Body of pancreas (tissue), 4 donors: ENCODE measurements at regions not wholly inside any gene's neighbourhood (a gene's known extent, or its start where the extent isn't known, plus 50 kb on each side); places are given as distances from the start of the nearest gene placed in this dataset.

ENCODE experiments used
- ATAC-seq: fragments of 150-250 bp; one replicate; pipeline ENCODE4 v1.9.1; 2016
- DNase-seq, 4 donors: peaks; one replicate each; pipeline ENCODE4 v3.0.0-alpha.2; 2019
- H3K27ac ChIP-seq, 4 donors: fragments of 200-600 bp; sonication (generic); 1 replicate in 3 of 4; 2 replicates in 1 of 4; pipeline versions ENCODE4 v1.5.1 to v1.6.1; 2016 to 2019; ENCODE audit warnings: mild to moderate bottlenecking in 1 of 4, mixed read lengths in 1 of 4, moderate library complexity in 1 of 4
- H3K27me3 ChIP-seq, 2 donors: fragments of 200-600 bp; sonication (generic); one replicate each; pipeline ENCODE4 v1.6.0; 2016; ENCODE audit warnings: mild to moderate bottlenecking in 1 of 2
- H3K36me3 ChIP-seq, 2 donors: fragments of 200-600 bp; sonication (generic); replicated peaks in 1 of 2; 2 replicates each; pipeline ENCODE4 v1.5.1; 2016; ENCODE audit warnings: low read depth in 2 of 2; ENCODE audit not compliant: insufficient read depth in 1 of 2
- H3K4me1 ChIP-seq: fragments of 200-600 bp; sonication (generic); one replicate; pipeline ENCODE4 v1.6.0; 2016
- H3K4me3 ChIP-seq, 2 donors: fragments of 200-600 bp; sonication (generic); 1 replicate in 1 of 2; 2 replicates in 1 of 2; pipeline ENCODE4 v1.5.1; 2016 to 2019
- H3K9me3 ChIP-seq, 3 donors: fragments of 200-600 bp; sonication (generic); 1 replicate in 2 of 3; 2 replicates in 1 of 3; pipeline ENCODE4 v1.5.1; 2016
- POLR2A ChIP-seq, 3 donors: fragments of 450-650 bp; IDR thresholded peaks; one replicate each; pipeline ENCODE4 v1.6.1; 2016; ENCODE audit warnings: antibody characterized with exemption in 3 of 3, mild to moderate bottlenecking in 2 of 3
- WGBS, 2 donors: methylation state at CpG; one replicate each; pipeline ENCODE4 v1.1.5; 2017; 5-methylcytosine and 5-hydroxymethylcytosine counted together
- intact Hi-C: fragments of 100-400 bp; cut with DNase I; formaldehyde crosslinking; loops from one replicate; pipeline ENCODE4 v1.15.1; 2023
- TF ChIP-seq, protein P1 (sequence below), 7 experiments: fragments of 450-650 bp in 4 of 7; fragments of 200-600 bp in 3 of 7; sonication (generic) in 3 of 7; IDR thresholded peaks; one replicate each; pipeline ENCODE4 v1.5.1; 2016 to 2019; ENCODE audit warnings: antibody characterized with exemption in 7 of 7

DNA sequence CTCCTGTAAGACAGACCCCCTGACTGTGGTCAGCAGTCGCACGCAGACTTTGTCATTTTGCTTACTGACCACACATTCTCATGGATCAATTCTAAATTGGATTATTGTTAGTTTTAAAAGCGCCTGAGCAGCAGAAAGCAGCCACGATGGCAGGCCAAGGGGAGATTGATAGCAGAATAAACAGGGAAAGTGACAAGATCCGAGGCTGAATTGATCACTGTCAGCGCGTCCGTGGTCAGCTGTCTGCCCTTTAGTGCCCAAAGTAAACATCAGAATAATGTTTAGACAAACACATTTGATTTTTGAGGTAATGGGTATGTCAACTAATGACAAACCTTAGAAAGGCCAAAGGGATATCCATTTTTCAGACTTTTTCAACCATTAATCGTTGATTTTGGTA is 426.8 kb downstream of the SETD4 start:
- no peaks in the 10 kb centered on the region for H3K4me1 ChIP-seq
- H3K36me3 ChIP-seq, result no peaks in the 10 kb centered on the region
- TF ChIP-seq POLR2A (IDR thresholded peaks at IDR 0.05), result no peak
- TF ChIP-seq, protein P1, sequence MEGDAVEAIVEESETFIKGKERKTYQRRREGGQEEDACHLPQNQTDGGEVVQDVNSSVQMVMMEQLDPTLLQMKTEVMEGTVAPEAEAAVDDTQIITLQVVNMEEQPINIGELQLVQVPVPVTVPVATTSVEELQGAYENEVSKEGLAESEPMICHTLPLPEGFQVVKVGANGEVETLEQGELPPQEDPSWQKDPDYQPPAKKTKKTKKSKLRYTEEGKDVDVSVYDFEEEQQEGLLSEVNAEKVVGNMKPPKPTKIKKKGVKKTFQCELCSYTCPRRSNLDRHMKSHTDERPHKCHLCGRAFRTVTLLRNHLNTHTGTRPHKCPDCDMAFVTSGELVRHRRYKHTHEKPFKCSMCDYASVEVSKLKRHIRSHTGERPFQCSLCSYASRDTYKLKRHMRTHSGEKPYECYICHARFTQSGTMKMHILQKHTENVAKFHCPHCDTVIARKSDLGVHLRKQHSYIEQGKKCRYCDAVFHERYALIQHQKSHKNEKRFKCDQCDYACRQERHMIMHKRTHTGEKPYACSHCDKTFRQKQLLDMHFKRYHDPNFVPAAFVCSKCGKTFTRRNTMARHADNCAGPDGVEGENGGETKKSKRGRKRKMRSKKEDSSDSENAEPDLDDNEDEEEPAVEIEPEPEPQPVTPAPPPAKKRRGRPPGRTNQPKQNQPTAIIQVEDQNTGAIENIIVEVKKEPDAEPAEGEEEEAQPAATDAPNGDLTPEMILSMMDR (IDR thresholded peaks at IDR 0.05), result no peak
- ATAC-seq (no peak), DNase-seq (no peak)
- intact Hi-C loops, result no loop called here
- 75 to 76% methylated on average over 9 of the region's 9 CpGs for WGBS, 2 donors
- no peak overlapping the region for H3K4me3 ChIP-seq
- H3K9me3 ChIP-seq, result no peaks in the 10 kb centered on the region
- no peak overlapping the region for H3K27ac ChIP-seq
- no peaks in the 10 kb centered on the region for H3K27me3 ChIP-seq

DNA sequence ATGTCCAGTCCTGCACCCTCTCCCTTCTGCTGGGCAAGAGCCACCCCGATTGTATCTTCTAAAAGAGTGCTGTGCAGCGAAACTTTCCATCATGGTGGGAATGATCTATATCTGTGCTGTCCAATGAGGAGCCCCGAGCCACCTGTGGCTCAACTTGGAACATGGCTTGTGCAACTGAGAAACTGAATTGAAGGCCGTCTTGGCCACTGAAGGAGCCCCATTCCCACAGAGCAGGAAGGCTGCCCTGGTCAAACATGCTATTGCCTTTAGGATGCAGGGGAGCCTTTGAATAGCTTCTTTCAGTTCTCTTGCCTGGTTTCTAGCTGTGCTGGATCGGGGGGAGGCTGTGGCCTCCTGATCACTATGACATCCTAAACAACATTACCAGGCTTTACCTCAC is 427.6 kb downstream of the SETD4 start:
- no peak for DNase-seq
- Histone ChIP-seq H3K27ac (no peak overlapping the region), H3K36me3 (no peaks in the 10 kb centered on the region), H3K27me3 (no peaks in the 10 kb centered on the region), H3K4me1 (no peaks in the 10 kb centered on the region), H3K9me3 (no peaks in the 10 kb centered on the region), H3K4me3 (no peak overlapping the region)
- no peak for TF ChIP-seq POLR2A (IDR thresholded peaks at IDR 0.05)
- TF ChIP-seq, protein P1 (IDR thresholded peaks at IDR 0.05), result no peak
- WGBS, 2 donors, result 90 to 94% methylated on average over 5 of the region's 5 CpGs
- intact Hi-C loops, result no loop called here
- no peak for ATAC-seq

DNA sequence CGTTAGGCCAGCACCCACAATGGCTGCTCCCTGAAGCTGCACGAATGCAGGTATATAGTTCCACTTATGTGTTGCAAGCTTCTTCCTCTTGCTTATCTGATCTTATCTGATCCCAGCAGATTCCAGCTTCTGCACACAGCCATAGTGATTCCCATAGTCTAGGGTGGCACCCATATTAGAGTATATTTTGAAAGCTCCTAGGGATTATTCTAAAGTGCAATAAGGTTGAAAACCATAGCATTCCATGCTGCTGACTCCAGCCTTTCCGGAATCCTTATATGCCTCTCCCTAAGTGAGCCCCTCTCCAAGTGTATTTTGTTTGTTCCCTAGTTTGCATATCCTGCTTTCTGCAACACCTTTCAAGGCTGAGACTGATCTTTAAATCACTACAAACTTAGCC is 432.0 kb downstream of the SETD4 start:
- intact Hi-C loops, result no loop called here
- no peak for ATAC-seq
- WGBS, 2 donors, result 69 to 73% methylated on average over 3 of the region's 3 CpGs

DNA sequence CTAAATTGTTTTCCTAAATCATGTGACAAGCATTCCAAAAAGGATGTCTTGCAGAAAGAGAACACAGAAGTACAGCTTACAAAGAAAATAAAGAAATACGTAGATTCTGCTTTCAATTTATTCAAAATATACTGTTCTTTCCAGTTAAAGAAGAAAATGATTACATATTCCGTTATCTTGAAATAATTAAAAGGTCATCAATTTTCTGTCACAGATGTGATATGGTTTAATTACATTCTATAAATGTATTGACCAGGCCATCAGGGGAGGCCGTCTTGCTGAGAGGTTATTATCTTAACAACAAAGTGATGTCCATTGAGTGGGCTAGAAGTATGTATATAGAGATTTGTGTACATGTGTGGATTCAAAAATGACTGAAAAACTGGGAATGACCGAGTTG is 432.9 kb downstream of the SETD4 start:
- no peaks in the 10 kb centered on the region for H3K27me3 ChIP-seq

More for the DNA sequence above, 432.0 kb downstream of the SETD4 start:
- no peaks in the 10 kb centered on the region for H3K36me3 ChIP-seq
- no peak for DNase-seq
- no peaks in the 10 kb centered on the region for H3K27me3 ChIP-seq
- no peak overlapping the region for H3K27ac ChIP-seq
- H3K4me1 ChIP-seq, result no peaks in the 10 kb centered on the region
- H3K9me3 ChIP-seq, result no peaks in the 10 kb centered on the region
- TF ChIP-seq POLR2A (IDR thresholded peaks at IDR 0.05), result no peak
- TF ChIP-seq, protein P1 (IDR thresholded peaks at IDR 0.05), result no peak
- no peak overlapping the region for H3K4me3 ChIP-seq

DNA sequence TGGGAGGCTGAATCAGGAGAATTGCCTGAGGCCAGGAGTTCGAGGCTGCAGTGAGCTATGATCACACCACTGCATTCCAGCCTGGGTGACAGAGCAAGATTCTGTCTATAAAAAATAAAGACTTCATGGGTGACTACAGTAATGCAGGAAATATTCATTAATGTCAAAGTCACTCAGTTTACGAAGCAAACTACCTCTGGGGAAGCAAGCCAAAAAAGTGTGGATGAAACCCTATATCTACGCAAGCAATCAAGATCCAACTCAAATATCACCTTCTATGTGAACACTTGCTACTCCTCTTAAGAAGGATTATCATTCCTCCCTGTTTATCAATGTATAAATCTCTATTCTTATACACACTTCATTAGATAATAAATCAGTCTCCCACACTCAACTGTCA is 434.8 kb downstream of the SETD4 start:
- TF ChIP-seq, protein P1 (IDR thresholded peaks at IDR 0.05), result no peak
- no peak for TF ChIP-seq POLR2A (IDR thresholded peaks at IDR 0.05)
- Histone ChIP-seq H3K36me3 (no peaks in the 10 kb centered on the region), H3K4me3 (no peak overlapping the region), H3K9me3 (no peaks in the 10 kb centered on the region), H3K27ac (no peak overlapping the region), H3K4me1 (no peaks in the 10 kb centered on the region), H3K27me3 (no peaks in the 10 kb centered on the region)
- ATAC-seq (no peak), DNase-seq (no peak)
- intact Hi-C loops, result no loop called here
- whole genome bisulfite sequencing, 2 donors, result 87 to 91% methylated on average over 3 of the region's 3 CpGs

More for the DNA sequence above, 432.9 kb downstream of the SETD4 start:
- Histone ChIP-seq H3K9me3 (no peaks in the 10 kb centered on the region), H3K27ac (no peak overlapping the region), H3K36me3 (no peaks in the 10 kb centered on the region), H3K4me1 (no peaks in the 10 kb centered on the region), H3K4me3 (no peak overlapping the region)
- DNase-seq (no peak), ATAC-seq (no peak)
- WGBS, 2 donors, result 75 to 88% methylated on average over 4 of the region's 4 CpGs
- TF ChIP-seq, protein P1 (IDR thresholded peaks at IDR 0.05), result no peak
- TF ChIP-seq POLR2A (IDR thresholded peaks at IDR 0.05), result no peak
- intact Hi-C loops, result no loop called here
